ENCODE measurements at regions not wholly inside any gene's neighbourhood (a gene's known extent, or its start where the extent isn't known, plus 50 kb on each side); places are given as distances from the start of the nearest gene placed in this dataset.

GRCh38 chr1:96333522-96334235, 387.9 kb upstream of the PTBP2 start:
- TF ChIP-seq ZNF548 (tag by site-specific recombination; IDR thresholded peaks at IDR 0.05) (no peak), ZNF747 (tag by site-specific recombination; IDR thresholded peaks at IDR 0.05) (no peak), ZNF501 (tag by site-specific recombination; IDR thresholded peaks at IDR 0.05) (no peak), ZNF202 (tag by site-specific recombination; IDR thresholded peaks at IDR 0.05; ENCODE audit: borderline replicate concordance) (no peak), ZNF830 (tag by site-specific recombination; IDR thresholded peaks at IDR 0.05; ENCODE audit: low read depth) (no peak), PRDM6 (tag by site-specific recombination; IDR thresholded peaks at IDR 0.05) (no peak), SP7 (tag by site-specific recombination; IDR thresholded peaks at IDR 0.05) (no peak), ZNF214 (tag by site-specific recombination; IDR thresholded peaks at IDR 0.05; ENCODE audit: borderline replicate concordance) (no peak)
- Histone ChIP-seq H3K4me1 (ENCODE audit: control insufficient read depth, insufficient read depth, low read length) (no peaks in the 10 kb centered on the region), H3K36me3 (ENCODE audit: control insufficient read depth in 2 of 2, insufficient read depth in 1 of 2, low read length in 2 of 2) (no peaks in the 10 kb centered on the region), H3K9me3 (ENCODE audit: control insufficient read depth, insufficient read depth, low read depth, low read length) (no peaks in the 10 kb centered on the region), H3K27ac (ENCODE audit: extremely low read depth, low read depth, low read length) (no peak overlapping the region), H3K4me3 (ENCODE audit: low read depth, low read length) (no peak overlapping the region)
- POLR2A ChIA-PET, result no interaction called here
- CTCF ChIA-PET, result interaction anchor here (0.6 to 0.7 kb wide), 2 partner anchors 8 to 56 kb away, joined by 3 to 4 read pairs; no protein-coding TSS in a partner anchor

GRCh38 chr1:96334236-96334557, 387.4 kb upstream of the PTBP2 start:
- POLR2A ChIA-PET, result no interaction called here
- CTCF ChIA-PET, result no interaction called here
- TF ChIP-seq TRIM28 (IDR thresholded peaks at IDR 0.05; ENCODE audit: borderline replicate concordance, low read length), result no peak
- no peak for TF ChIP-seq ELK4 (IDR thresholded peaks at IDR 0.05; ENCODE audit: borderline replicate concordance, low read depth, low read length)
- TF ChIP-seq ZSCAN30 (tag by site-specific recombination; IDR thresholded peaks at IDR 0.05), result no peak
- TF ChIP-seq ZNF610 (tag by site-specific recombination; IDR thresholded peaks at IDR 0.05; ENCODE audit: borderline replicate concordance), result no peak
- TF ChIP-seq SP3 (tag by site-specific recombination; IDR thresholded peaks at IDR 0.05), result no peak
- TF ChIP-seq ZNF510 (tag by site-specific recombination; IDR thresholded peaks at IDR 0.05; ENCODE audit: insufficient replicate concordance), result no peak
- no peak for TF ChIP-seq CTCF (tag by site-specific recombination; IDR thresholded peaks at IDR 0.05)
- TF ChIP-seq ZBTB7A (tag by site-specific recombination; IDR thresholded peaks at IDR 0.05; ENCODE audit: low read depth), result no peak
- no peak for TF ChIP-seq ZNF558 (tag by site-specific recombination; IDR thresholded peaks at IDR 0.05)
- H3K9me3 ChIP-seq (ENCODE audit: control insufficient read depth, insufficient read depth, low read depth, low read length), result no peaks in the 10 kb centered on the region
- no peaks in the 10 kb centered on the region for H3K4me1 ChIP-seq (ENCODE audit: control insufficient read depth, insufficient read depth, low read length)
- no peak overlapping the region for H3K27ac ChIP-seq (ENCODE audit: extremely low read depth, low read depth, low read length)
- H3K4me3 ChIP-seq (ENCODE audit: low read depth, low read length), result no peak overlapping the region
- H3K36me3 ChIP-seq (ENCODE audit: control insufficient read depth in 2 of 2, insufficient read depth in 1 of 2, low read length in 2 of 2), result no peaks in the 10 kb centered on the region

- TF ChIP-seq ZNF138 (tag by site-specific recombination; IDR thresholded peaks at IDR 0.05; ENCODE audit: borderline replicate concordance) (no peak), ZNF266 (tag by site-specific recombination; IDR thresholded peaks at IDR 0.05; ENCODE audit: low read depth) (no peak)
- CTCF ChIA-PET, result no interaction called here
- Histone ChIP-seq H3K4me3 (ENCODE audit: low read depth, low read length) (no peak overlapping the region), H3K27ac (ENCODE audit: extremely low read depth, low read depth, low read length) (no peak overlapping the region), H3K4me1 (ENCODE audit: control insufficient read depth, insufficient read depth, low read length) (no peaks in the 10 kb centered on the region), H3K36me3 (ENCODE audit: control insufficient read depth in 2 of 2, insufficient read depth in 1 of 2, low read length in 2 of 2) (no peaks in the 10 kb centered on the region), H3K9me3 (ENCODE audit: control insufficient read depth, insufficient read depth, low read depth, low read length) (no peaks in the 10 kb centered on the region)
- POLR2A ChIA-PET, result no interaction called here
Observed at GRCh38 chr1:96338622-96339021, 383.0 kb upstream of the PTBP2 start.

Measured in HEK293 (cell line).